Upper lobe of right lung (tissue), 1 donor: ENCODE measurements at regions not wholly inside any gene's neighbourhood (a gene's known extent, or its start where the extent isn't known, plus 50 kb on each side); places are given as distances from the start of the nearest gene placed in this dataset.

Source experiments
- ATAC-seq: fragments of 200-7000 bp; cut with Tn5 transposase; one replicate; pipeline ENCODE4 v1.9.1; 2020; ENCODE audit warnings: mild to moderate bottlenecking, moderate library complexity
- DNase-seq: peaks from one replicate; pipeline ENCODE4 v3.0.0-alpha.2; 2020
- H3K27ac ChIP-seq: fragments of 200-600 bp; one replicate; pipeline ENCODE4 v1.8.0; 2022
- H3K27me3 ChIP-seq: fragments of 200-600 bp; one replicate; pipeline ENCODE4 v1.8.0; 2022; ENCODE audit warnings: mild to moderate bottlenecking
- H3K36me3 ChIP-seq: fragments of 200-600 bp; one replicate; pipeline ENCODE4 v1.8.0; 2022
- H3K4me1 ChIP-seq: fragments of 200-600 bp; one replicate; pipeline ENCODE4 v1.8.0; 2022
- H3K4me3 ChIP-seq: fragments of 200-600 bp; one replicate; pipeline ENCODE4 v1.8.0; 2022; ENCODE audit warnings: mild to moderate bottlenecking
- H3K9me3 ChIP-seq: fragments of 200-600 bp; one replicate; pipeline ENCODE4 v1.8.0; 2022
- intact Hi-C: fragments of 100-400 bp; cut with DNase I; formaldehyde crosslinking; loops from one replicate; pipeline ENCODE4 v1.11.0; 2022
- TF ChIP-seq, protein P1 (sequence below): fragments of 200-600 bp; IDR thresholded peaks from one replicate; pipeline ENCODE4 v1.8.0; 2022; ENCODE audit warnings: antibody characterized with exemption
- donor health status: DM: no; HTN: yes; CAD: no; lungs with severe emphysema.

DNA sequence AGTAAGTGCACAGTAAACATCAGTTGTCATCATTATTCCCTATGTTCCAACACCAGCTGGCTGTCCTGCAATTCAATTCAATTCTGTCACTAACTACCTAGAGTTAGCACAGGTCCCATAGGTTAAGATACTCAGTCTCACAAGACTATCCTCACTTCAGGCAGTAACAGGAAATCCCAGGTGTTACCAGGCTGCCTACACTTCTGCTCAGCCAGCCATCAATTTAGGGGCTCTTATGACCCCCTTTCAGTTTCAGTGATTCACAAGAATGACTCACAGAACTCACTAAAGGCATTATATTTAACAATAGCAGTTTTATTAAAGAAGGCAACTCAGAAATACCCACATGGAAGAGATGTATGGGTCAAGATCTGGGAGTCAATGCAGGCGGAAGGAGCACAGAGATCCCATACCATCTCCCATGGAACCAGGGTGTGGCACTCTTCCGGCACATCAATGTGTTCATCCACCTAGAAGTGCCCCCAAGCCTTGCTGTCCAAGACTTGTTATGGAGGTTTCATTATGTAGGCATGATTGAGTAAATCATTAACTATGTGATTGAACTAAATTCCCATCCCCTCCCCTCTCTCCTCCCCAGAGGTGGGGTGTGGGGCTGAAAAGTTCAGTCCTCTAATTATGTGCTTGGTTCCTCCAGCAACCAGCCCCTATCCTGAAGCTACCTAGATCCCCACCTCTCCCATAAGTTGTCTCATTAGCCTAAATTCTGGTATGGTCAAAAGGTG is 120.8 kb upstream of the WSCD2 start:
- TF ChIP-seq, protein P1, sequence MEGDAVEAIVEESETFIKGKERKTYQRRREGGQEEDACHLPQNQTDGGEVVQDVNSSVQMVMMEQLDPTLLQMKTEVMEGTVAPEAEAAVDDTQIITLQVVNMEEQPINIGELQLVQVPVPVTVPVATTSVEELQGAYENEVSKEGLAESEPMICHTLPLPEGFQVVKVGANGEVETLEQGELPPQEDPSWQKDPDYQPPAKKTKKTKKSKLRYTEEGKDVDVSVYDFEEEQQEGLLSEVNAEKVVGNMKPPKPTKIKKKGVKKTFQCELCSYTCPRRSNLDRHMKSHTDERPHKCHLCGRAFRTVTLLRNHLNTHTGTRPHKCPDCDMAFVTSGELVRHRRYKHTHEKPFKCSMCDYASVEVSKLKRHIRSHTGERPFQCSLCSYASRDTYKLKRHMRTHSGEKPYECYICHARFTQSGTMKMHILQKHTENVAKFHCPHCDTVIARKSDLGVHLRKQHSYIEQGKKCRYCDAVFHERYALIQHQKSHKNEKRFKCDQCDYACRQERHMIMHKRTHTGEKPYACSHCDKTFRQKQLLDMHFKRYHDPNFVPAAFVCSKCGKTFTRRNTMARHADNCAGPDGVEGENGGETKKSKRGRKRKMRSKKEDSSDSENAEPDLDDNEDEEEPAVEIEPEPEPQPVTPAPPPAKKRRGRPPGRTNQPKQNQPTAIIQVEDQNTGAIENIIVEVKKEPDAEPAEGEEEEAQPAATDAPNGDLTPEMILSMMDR, result no peak
- ATAC-seq, result no peak
- intact Hi-C loops, result no loop called here

DNA sequence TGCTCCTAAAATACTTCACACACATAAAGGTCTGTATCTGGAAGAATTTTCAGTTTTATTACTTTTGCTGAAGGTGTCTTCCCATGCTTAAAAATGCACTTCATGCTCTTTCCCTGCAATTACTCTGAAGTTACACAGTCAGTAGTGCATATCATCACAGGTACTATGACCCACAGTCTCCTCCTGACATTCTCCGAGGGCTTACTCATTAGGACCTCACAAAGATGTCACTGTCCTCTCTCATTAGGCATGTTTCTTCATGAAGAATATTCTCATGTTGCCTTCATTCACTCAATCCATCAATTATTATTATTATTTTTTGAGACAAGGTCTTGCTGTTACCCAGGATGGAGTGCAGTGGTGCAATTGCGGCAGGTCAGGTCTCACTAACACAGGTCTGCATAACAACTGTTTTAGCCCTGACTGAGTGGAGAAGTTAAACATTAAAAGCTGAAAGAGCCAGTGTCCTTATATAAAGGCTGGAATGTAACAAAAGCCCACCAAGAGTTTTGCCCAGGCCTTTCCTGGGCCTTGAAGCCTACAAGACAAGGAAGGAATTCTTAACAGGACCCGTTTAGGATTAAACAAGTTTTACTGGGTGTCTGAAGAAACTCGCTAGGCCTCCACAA is 119.5 kb upstream of the WSCD2 start:
- TF ChIP-seq, protein P1, result no peak
- no peaks in the 10 kb centered on the region for H3K4me1 ChIP-seq
- no peaks in the 10 kb centered on the region for H3K9me3 ChIP-seq
- no peaks in the 10 kb centered on the region for H3K36me3 ChIP-seq
- H3K4me3 ChIP-seq, result no peak overlapping the region
- no peak for DNase-seq
- peaks cover 23% of the 10 kb centered on the region for H3K27me3 ChIP-seq
- intact Hi-C loops, result no loop called here
- H3K27ac ChIP-seq, result no peak overlapping the region
- ATAC-seq, result no peak

More for the DNA sequence above, 120.8 kb upstream of the WSCD2 start:
- Histone ChIP-seq H3K27me3 (peaks cover 21% of the 10 kb centered on the region), H3K9me3 (no peaks in the 10 kb centered on the region), H3K4me3 (no peak overlapping the region), H3K4me1 (no peaks in the 10 kb centered on the region), H3K36me3 (no peaks in the 10 kb centered on the region), H3K27ac (no peak overlapping the region)
- DNase-seq, result no peak

DNA sequence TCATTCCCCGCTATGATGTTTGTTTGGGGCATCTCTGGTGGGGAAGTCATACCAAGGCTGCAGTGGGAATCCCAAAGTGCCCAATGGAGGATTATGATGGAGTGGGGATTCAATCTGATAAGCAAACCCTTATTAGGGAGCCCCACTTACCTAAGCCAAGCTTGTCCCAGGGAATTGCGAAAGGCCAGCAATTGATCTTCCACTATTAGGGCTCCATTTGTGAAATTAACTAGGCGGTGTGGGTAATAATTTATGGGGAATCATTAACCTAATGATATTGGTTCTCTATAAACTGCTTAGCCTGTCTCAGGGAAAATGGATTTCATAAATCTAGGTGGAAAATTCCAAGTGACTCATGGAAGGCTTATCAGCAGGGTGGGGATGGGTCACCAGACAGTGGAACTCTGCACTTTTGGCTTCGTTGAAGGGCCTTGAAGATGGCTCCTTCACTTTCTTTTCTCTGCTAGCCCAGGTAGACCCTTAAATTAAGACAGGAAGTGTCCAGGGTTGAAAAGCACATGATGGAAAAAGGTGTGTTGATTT is 113.0 kb upstream of the WSCD2 start:
- ATAC-seq, result no peak
- no peaks in the 10 kb centered on the region for H3K9me3 ChIP-seq
- intact Hi-C loops, result no loop called here
- H3K4me1 ChIP-seq, result no peaks in the 10 kb centered on the region
- no peak overlapping the region for H3K27ac ChIP-seq
- no peaks in the 10 kb centered on the region for H3K36me3 ChIP-seq
- peaks cover 13% of the 10 kb centered on the region for H3K27me3 ChIP-seq
- TF ChIP-seq, protein P1, result no peak
- no peak overlapping the region for H3K4me3 ChIP-seq
- DNase-seq, result no peak

DNA sequence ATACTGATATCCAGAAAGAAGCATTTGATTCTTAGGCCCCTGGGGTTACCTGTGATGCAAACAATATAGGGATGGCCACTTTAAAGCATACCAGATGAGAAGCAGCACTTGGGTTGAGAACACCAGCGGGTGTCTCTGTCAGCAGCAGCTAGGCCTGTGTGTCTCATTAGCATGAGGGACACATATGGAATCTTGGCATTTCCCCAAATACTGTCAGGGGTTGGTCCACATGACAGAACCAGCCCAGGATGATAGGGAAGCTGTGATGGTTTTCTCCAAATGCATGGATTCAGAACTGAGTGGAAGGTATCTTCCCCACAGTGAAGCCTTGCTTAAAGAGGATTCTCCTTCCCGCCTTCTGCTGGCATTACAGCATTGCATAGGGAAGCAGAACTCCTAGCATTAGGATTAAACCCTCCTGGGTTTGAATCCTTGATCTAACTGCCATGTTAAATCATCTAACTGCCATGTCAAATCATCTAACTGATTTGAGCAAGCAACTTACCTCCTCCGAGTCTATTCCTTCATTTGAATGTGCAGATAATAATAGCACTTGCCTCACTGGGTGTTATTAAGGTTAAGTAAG is 111.5 kb upstream of the WSCD2 start:
- peaks cover 7% of the 10 kb centered on the region for H3K27me3 ChIP-seq
- no peaks in the 10 kb centered on the region for H3K9me3 ChIP-seq
- no peak overlapping the region for H3K4me3 ChIP-seq
- H3K27ac ChIP-seq, result no peak overlapping the region
- no peaks in the 10 kb centered on the region for H3K36me3 ChIP-seq
- H3K4me1 ChIP-seq, result no peaks in the 10 kb centered on the region
- TF ChIP-seq, protein P1, result no peak
- intact Hi-C loops, result no loop called here
- no peak for ATAC-seq
- DNase-seq, result no peak

DNA sequence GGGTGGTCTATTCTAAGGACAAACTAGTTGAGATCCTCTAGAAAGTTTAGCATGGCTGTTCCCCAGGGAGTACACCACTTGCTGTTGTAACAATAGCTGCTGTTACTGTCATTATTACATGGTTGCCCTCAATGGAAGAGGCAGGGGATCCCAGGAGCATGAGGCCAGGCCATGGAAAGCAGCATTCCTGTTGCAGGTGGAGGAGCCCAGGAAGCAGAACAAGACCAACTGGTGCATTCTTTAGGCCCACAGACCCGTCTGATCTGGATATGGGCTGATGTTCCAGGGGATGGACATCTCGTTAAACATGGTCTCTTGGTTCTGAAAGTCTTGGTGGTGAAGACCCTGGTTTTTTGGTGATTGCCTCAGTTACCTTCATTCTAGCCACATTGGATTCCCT is 109.2 kb upstream of the WSCD2 start:
- intact Hi-C loops, result no loop called here
- H3K4me3 ChIP-seq, result no peak overlapping the region

More for the DNA sequence above, 109.2 kb upstream of the WSCD2 start:
- no peaks in the 10 kb centered on the region for H3K9me3 ChIP-seq
- TF ChIP-seq, protein P1, result no peak
- no peaks in the 10 kb centered on the region for H3K27me3 ChIP-seq
- H3K36me3 ChIP-seq, result no peaks in the 10 kb centered on the region
- H3K4me1 ChIP-seq, result no peaks in the 10 kb centered on the region
- DNase-seq (no peak), ATAC-seq (no peak)
- H3K27ac ChIP-seq, result no peak overlapping the region
